Embryonic facial prominence (tissue), 1 donor: ENCODE measurements at regions not wholly inside any gene's neighbourhood (a gene's known extent, or its start where the extent isn't known, plus 50 kb on each side); places are given as distances from the start of the nearest gene placed in this dataset.
"Not testable (repeated sequence)": the region's sequence is repeated elsewhere in the genome, so short reads cannot be mapped to it uniquely, and the experiment has no call there.

Source experiments
- DNase-seq: peaks from one replicate; pipeline ENCODE4 v3.0.0-alpha.2; 2016; ENCODE audit errors: extremely low spot score

DNA sequence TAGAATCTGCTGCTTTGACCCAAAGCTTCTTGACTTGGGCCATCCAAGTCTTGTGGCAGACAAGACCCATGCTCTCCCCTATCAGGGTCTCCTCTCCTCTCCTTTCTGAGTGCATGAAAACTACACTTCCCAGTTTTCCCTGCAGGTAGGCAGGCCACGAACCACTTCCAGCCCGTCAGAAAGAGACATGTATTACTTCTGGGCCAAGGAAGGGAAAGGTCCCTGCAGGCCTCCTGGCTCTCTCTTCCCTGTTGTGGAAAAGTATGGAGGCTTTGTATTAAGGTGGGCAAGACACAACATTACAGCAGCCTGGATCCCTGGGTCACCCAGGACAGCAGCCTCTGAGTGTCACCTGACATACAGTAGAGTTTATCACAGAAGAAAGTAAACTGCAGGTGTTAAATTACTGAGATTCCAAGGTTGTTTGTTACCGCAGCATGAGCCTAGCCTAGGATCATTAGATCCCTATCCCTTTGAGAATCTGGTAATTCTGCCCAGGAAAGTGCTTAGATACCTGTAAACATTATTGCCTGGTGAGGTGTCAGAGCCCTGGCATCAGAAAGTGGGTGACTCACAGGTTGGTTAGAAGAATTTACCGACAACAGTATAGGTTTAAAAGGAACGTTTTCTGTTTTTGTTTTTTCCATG, 717.3 kb downstream of the MATN1 start:
- no peak for DNase-seq

DNA sequence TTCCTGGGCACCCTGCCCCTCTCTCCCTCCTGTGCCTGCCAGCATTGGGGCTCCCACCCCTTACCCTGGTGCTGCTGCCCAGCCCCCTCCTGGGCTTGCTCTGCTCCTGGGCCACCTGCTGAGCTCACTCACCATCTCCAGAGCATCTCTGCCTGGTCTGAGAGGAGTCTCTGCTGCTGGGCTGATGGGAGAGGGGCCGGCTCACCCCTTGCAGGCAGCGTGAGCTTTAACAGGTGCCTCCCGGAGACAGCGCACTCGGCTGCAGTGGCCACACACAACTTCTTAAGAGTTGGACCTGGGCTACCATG, 721.7 kb downstream of the MATN1 start:
- DNase-seq = no peak

DNA sequence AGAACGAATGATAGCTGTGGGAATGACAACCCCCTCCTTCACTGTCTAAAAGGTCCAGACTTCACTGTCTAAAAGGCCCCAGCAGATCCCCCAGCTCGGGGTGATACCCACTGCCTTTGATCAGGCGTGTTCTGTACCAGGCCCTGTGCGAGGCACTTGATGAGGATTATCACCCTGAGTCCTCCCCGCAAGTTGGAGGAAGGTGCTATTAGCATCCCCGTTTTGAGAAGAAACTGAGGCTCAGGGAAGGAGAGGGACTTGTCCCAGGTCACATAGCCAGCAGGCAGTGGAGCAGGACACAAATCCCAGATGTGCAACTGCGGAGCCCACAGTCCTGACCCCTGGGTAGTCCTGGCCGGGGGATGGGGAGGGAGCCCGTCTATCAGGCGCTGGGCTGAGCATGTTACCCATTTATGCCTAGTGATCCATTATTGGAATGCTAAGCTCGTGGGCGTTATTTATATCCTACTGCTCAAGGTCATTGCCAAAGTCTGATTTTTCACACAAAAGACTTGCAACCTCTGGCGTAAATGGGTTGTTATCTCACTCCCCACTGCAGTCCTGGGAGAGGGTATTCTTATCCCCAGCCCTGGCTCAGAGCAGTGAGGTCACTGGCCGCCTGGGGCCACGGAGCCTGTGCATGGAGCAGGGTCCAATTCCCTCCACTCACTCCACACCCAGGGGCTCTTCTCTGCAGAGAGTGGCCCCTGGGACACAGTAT, 722.2 kb downstream of the MATN1 start:
- DNase-seq = no peak

DNA sequence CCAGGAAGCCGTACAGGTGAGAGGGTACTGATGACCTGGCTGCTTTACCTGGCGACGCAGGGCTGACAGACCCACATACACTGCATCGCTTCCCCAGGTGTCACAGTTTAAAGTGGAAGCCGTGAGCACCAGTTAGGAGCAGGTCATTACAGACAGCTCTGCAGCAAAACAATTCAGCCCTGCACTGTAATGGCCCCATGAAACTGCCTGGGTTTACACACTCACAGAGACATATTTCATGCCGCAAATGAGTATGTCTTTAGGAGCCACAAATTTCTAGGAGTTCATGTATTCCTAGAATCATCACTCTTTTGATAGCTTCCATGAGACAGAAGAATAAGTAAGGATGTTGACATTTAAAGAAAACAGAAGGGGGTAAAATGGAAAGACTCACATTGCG, 723.1 kb downstream of the MATN1 start:
- DNase-seq = no peak

DNA sequence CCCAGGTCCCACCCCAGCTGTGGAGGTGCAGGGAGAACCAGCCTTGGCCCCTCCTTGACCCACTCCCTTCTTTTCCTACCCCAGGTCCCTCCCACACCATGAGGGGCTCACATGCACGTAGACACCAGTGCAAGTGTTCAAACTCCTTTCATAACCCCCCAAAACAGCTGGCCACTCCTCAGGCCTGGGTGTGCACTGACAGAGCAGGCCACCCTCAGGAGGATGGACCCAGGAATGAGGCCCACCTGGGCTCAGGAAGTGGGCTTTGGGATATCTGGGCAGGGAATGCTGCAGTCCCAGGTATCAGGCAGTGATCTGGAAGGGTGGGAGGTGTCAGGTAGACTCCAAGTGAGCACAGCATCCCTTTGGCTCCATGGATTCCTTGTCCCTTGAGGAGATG, 723.8 kb downstream of the MATN1 start:
- DNase-seq = no peak

DNA sequence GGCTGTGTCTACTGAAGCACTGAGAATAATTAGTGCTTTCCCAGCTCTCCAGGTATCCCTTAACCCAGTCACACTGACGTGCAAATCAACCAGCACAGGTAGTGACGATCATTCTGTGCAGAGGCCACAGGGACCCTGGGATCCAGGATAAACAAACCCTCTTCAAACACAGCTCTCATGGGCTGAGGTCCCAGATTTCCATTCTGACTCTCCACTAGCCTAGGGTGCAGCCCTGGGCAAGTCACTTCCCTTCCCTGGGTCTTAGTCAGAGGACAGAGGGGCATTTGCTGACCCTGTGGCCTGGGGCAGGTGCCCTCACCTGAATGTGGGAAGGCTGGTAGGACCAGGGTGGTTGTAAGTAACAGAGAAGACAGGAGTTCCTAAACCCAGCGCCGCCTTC, 724.7 kb downstream of the MATN1 start:
- no peak for DNase-seq

DNA sequence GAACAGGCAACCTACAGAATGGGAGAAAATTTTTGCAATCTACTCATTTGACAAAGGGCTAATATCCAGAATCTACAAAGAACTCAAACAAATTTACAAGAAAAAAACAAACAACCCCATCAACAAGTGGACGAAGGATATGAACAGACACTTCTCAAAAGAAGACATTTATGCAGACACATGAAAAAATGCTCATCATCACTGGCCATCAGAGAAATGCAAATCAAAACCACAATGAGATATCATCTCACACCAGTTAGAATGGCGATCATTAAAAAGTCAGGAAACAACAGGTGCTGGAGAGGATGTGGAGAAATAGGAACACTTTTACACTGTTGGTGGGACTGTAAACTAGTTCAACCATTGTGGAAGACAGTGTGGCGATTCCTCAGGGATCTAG, 725.6 kb downstream of the MATN1 start:
- DNase-seq = not testable (repeated sequence)

DNA sequence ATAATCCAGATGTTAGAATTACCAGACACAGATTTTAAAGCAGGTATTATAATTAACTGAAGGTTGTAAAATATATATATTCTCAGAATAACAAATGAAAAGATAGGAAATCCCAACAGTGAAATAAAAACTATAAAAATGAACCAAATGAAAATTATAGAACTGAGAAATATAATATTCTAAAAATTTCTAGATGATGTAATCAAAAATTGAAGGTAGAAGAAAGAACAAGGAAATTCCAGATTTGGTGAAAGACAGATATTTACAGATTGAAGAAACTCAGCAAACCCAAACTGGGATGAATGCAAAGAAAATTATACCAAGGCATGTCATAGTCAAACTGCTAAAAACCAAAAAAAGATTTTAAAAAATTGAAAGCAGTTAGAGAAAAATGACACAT, 729.4 kb downstream of the MATN1 start:
- no peak for DNase-seq

DNA sequence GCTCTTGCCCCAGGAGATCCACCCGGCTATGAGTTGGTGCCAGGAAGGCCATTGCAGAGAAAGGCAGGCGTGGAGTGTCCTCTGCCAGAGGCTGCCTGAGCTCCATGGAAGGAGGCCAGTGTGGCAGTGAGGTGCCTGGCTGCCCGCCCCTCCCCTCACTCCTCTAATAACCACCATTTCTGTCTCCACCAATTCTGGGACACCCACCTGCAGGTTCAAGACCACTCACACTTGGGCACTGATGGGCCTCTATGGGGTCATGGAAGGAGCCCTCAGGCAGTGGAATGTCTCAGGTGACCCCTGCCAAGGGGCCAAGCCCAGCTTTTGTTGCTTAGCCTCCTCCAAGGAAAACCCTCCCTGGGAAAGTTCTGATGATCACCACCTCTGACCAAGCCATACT, 731.6 kb downstream of the MATN1 start:
- DNase-seq = no peak

DNA sequence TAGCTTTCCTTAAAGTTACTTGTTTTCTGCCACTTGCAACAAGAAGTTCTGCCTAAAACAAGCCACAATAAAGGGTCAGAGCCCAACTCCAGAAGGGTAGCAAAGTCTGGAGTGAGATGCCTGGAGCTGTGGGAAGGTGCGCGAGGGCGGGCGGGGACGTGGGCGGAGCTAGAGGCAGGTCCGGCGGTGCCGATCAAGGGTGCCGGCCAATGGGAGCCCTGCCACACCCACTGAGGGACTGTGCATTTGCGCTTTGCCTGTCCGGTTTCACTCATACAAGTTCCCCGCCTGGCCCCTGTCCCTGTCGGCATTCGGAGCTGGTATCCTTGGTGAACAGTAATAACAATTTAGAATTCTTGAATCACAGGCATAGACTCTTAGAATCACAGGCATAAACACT, 732.4 kb downstream of the MATN1 start:
- no peak for DNase-seq

DNA sequence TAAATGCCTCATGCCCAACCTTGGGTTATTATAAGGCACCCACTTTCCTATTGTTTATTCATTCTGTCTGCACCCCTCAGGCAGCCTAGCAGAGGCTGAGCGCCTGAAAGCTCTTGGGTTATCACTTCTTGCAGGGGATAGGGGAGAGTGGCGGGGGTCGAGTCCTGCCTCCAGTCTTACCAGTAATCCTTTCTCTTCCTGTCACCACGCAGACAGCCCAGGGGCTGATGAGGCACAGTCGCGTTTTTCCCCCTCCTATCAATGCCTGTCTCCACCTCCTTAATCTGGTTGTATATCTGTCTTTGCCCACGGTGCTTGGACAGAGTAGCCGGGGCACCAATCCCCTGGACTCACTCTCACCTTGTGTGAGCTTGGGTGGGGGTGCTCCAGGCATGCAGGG, 733.1 kb downstream of the MATN1 start:
- no peak for DNase-seq

DNA sequence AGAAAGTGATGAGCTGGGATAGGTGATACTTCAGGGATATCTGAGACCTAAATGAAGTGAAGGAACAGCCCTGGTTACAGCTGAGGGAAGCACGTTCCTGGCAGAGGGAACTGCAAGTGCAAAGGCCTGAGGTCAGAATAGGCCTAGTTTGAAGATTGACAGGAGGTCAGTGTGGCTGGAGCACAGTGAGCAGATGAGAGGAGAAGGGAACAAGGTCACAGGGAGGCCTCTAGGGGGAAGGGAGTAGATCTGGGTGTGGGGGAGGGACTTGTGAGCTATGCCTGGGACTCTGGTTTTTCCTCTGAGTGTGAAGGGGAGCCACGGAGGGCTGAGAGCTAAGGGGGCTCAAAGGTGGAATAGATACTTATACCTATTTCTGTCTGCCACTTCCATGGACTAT, 736.4 kb downstream of the MATN1 start:
- no peak for DNase-seq

DNA sequence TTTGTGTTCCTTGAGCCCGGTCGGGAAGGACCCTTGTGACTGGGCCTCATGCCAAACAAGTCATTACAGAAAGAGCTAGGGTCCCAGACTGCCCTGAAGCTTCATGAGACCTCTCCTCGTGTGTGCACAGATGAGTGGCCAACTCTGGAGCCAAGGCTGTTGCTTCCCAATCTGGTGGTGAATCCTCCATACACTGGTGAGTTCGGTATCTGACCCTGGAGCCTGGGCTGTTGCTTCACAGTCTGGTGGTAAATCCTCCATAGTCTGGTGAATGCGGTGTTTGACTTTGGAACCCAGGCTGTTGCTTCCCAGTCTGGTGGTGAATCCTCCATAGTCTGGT, 737.8 kb downstream of the MATN1 start:
- no peak for DNase-seq

DNA sequence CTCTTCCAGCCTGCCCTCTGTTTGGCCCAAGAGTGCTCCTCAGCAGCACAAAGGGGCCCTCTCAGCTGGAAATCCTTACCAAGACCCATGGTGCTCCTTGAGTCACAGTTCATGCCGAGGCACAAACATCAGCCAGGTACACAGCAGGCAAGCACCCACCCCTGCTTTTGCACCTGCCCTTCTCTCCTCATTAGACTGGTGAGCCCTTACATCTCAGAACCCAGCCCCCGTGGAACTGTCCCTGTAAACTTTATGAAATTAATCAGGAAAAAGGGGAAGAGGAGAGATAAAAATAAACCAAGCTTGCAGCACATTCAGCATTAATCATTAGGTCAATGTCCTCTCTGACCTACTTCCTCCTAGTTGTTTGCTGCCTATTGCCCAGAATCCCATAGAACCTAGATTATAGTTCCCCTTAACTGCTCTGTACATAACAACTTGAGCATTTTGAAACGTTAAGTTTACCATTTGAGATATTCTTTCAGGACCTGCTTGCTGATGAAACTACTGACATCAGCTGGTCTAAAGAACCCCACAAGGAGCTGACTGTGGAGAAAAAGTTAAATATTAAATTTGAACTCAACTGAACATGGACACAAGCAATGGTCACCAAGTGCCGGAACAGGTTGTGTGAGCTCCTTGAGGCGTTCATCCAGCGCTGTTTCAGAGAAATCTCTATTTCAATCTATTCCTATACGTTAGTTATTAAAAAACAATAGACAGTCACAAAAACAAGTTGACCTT, 738.4 kb downstream of the MATN1 start:
- DNase-seq = no peak

DNA sequence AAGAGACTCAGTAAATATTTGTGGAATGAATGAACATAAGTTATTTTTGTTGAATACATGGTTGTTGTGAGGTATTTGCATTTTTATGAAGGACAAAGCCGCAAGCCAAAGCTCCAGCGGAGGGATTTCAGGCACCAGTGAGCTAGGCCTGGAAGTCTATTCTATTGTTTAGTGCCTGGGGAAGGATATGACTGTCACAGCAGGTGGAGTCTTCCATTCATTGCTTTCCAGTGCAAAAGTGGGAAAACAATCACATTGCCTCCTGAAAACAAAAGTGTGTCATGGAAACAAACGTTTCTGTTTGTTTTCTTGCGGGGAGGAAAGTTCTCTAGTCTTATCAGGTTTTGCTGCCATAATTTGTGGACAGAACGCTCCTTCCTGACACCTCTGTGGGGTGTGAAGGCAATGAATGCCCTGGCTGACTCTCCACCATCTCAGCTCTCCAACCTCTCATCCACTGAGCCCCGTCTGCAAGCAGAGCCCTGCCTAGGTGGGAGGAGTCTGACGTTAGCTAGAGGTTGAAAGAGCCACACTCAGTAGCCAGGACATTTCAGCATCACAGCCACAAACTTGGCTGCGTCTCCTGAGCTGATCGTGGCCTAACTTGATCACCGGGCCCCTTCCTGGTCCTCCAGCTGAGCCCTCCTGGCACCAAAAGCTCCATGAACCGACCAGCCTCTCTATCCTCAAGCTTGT, 739.1 kb downstream of the MATN1 start:
- no peak for DNase-seq

DNA sequence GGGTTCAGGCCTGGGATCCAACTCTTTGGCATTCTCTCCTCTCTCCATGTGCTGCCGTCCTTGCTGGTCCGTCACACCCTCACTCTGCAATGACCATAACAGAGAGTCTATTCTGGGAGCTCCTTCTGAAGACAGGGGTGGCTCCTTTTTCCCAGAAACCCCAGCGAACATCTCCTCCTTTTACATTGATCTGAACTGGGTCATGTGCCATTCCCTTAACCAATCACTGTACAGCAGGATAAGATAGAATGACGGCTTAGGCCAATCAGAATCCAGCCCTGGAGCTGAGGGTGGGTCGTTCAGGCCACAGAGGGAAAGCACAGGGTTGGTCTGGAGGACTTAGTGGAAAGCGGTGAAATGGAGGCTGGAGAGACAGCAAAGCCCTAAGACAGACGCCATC, 740.1 kb downstream of the MATN1 start:
- no peak for DNase-seq

DNA sequence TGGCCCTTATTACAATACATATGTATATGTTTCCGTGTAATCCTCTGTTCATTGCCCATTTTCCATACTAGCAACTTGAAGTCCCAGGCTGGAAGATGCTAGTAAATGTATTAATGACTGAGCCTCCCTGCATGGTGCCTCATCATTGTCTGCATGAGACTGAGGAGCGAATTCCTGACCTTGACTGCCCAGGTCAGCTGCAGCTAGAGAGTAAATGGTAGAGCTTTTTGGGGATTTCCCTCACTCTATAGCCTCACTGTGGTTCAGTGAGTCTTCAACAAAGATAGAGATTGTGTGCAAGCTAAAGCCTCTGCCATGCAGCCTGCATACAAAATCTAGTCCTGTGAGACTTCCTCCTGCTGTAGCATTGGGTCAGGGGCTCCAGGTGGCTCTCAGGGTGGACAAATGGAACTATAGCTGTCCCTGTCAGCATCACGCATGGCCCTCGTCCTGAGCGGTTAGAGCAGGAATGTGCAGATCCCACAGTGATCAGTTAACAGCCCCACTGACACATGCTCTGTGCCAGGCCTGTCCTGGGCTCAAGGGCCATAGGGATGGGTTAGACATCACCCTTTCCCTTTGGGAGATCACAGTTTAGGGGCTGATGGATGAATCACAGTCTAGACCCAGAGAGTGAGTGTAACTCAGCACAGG, 741.7 kb downstream of the MATN1 start:
- no peak for DNase-seq

DNA sequence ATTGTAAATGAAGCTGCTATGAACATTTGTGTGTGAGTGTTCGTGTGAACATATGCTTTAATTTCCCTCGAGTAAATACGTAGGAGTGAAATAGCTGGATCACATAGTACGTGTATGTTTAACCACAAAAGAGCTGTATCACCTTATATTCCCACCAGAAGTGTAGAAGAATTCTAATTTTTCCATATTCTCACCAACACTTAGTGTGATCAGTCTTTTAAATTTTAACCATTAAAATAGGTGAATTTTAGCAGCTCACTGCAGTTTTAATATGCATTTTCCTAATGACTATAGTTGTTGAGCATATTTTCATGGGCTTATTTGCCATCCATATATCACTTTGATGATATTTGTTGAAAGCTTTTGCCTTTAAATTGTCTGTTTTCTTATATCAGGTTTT, 741.2 kb downstream of the PTPRU start:
- no peak for DNase-seq

DNA sequence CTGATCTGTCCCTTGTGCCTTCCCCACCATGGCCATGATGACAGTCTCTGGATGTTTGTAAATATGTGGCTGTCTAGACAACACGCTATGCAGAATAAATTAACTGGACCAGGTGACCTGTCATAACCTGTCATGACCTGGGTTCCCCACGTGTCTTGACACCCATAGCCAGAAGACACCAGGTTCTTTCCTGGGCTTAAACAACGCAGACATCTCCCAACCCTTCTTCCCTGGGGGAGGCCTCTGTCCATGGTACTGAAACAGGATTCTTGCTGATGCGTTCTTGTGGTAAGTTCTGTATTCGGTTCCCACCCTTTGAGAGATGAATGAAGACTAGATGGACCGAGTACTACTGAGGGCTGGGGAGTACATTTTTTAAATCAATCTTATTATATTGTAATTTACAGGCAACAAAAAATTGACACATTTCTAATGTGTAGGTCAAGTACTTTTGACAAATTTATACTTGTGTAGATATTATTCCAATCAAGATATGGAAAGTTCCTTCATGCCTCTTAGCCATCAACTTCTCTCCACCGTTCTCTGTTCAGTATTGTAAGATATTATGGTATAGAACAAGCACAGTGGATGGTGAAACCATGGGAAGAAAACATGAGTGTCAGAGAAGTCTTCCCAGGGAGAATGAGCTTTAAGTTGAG, 738.8 kb downstream of the PTPRU start:
- DNase-seq = no peak

DNA sequence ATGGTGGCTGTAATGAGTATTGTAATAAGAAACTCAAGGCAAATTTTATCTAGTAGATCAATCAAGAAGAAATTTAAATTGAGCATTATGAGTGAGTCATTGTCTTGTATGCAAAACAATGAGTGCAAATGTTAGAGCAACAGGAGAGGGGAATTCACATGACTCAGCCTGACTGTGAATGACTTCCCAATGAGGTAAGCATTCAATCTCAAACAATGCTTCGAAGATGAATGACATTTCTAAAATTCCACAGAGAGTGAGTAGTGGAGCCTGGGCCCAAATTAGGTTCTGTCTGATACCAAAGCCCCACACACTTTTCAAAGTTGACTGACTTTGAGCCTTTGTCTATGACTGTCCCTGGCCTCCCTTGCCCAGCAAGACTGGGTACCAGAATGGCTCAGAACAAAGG, 738.0 kb downstream of the PTPRU start:
- DNase-seq = no peak

DNA sequence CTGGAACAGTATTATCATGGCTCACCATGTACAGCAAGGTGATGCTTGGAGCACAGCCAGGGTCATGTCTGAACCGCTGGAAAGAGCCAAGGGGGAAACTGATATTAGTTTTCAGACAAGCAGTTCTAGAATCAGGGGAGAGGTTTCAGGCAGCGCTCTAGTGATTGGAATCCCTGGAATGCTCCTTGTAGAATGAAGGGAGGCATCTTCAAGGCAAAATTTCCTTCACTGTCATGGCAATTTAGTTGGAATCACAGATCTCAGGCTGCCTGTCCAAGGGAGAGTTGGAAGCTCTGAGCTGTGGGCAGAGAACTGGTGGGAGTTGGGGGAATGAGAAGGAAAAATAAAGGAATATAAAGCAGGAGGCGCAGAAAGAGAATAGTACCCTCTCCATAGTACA, 737.1 kb downstream of the PTPRU start:
- no peak for DNase-seq
